RWPE1 (cell line): ENCODE measurements at regions not wholly inside any gene's neighbourhood (a gene's known extent, or its start where the extent isn't known, plus 50 kb on each side); places are given as distances from the start of the nearest gene placed in this dataset.

Experiments
- CTCF ChIA-PET: fragments of 350-600 bp; sonication (Branson Sonifier 250); formaldehyde crosslinking; extraction: SDS; loops from one replicate; lab custom pipeline; 2021; lab: Yijun Ruan, JAX
- POLR2A ChIA-PET: fragments of 400-600 bp; formaldehyde crosslinking; extraction: SDS; loops from one replicate; lab custom pipeline; 2020; ENCODE audit warnings: antibody characterized with exemption; ENCODE audit not compliant: low non-redundant PET; lab: Yijun Ruan, JAX
- DNase-seq: peaks from one replicate; pipeline ENCODE4 v3.0.0; 2012; ENCODE audit warnings: low spot score
- H3K27ac ChIP-seq: fragments of 450-650 bp; 2 replicates; pipeline ENCODE4 v1.5.1; 2017
- CTCF ChIP-seq: fragments of 450-650 bp; conservative IDR thresholded peaks from 2 replicates; pipeline ENCODE4 v1.5.1; 2017; ENCODE audit warnings: low read depth, mild to moderate bottlenecking

DNA sequence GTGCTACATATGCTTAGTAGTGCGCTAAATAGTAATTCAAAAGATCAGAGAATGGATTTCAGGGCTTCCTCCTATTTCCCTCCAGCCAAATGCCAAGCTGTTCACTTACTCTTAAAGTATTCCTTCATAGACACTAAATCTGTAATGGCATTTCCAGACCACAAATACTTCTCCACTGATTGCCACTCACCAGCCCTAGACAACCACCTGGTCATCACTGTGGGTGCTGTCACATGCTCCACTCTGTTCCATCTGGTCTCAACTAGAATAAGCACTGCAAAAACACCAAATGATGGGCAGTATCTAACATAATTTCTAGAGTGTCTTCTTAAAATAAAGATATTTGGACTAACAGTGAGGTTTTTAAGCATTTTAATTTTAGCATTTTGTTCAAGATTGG lies 341.3 kb downstream of the AASDHPPT start:
- ChIA-PET POLR2A (no interaction called here), CTCF (no interaction called here)
- no peak for TF ChIP-seq CTCF
- H3K27ac ChIP-seq: no peak overlapping the region
- no peak for DNase-seq

- no peak for TF ChIP-seq CTCF
- ChIA-PET POLR2A (no interaction called here), CTCF (no interaction called here)
- no peak for DNase-seq
- H3K27ac ChIP-seq: no peak overlapping the region
These were observed 342.7 kb downstream of the AASDHPPT start for GRCh38 chr11:106420048-106420665.

DNA sequence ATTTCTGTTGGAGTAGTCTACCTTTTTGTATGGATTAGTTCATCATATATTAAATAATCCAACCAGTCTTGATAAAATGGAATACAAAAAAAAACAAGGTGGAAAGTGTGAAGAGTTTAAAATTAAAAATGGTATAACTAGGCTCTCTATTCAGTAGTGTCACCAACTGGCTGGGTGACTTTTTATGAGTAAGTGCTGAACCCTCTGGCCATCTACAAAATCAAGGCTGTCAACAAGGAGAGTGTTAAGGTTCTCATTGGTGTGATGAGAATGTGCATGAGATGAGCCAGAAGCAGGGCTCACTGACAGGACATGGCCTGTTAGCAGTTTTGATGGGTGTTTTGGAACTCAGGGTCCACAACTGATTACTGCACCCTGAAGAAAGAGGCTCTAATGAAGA lies 343.2 kb downstream of the AASDHPPT start:
- TF ChIP-seq CTCF: no peak
- no peak for DNase-seq
- ChIA-PET POLR2A (no interaction called here), CTCF (no interaction called here)
- no peak overlapping the region for H3K27ac ChIP-seq

- TF ChIP-seq CTCF: no peak
- POLR2A ChIA-PET: no interaction called here
- H3K27ac ChIP-seq: no peak overlapping the region
- DNase-seq: no peak
- CTCF ChIA-PET: no interaction called here
These were observed 344.3 kb downstream of the AASDHPPT start for GRCh38 chr11:106421676-106422292.

GRCh38 chr11:106422583-106422982 lies 345.1 kb downstream of the AASDHPPT start:
- ChIA-PET CTCF (no interaction called here), POLR2A (no interaction called here)
- no peak for DNase-seq
- TF ChIP-seq CTCF: no peak
- no peak overlapping the region for H3K27ac ChIP-seq

GRCh38 chr11:106424111-106424510 lies 346.6 kb downstream of the AASDHPPT start:
- DNase-seq: peak; percentile 71
- ChIA-PET POLR2A (no interaction called here), CTCF (no interaction called here)
- H3K27ac ChIP-seq: no peak overlapping the region
- no peak for TF ChIP-seq CTCF
